HepG2 (cell line): ENCODE measurements at regions not wholly inside any gene's neighbourhood (a gene's known extent, or its start where the extent isn't known, plus 50 kb on each side); places are given as distances from the start of the nearest gene placed in this dataset.

Source experiments
- DDIT3 ChIP-seq: sonication (generic); formaldehyde crosslinking; IDR thresholded peaks from 2 replicates; pipeline ENCODE4 v1.4.0; 2020; ENCODE audit warnings: mild to moderate bottlenecking, missing genetic modification reagents
- ZNF430 ChIP-seq: sonication (generic); formaldehyde crosslinking; IDR thresholded peaks from 2 replicates; pipeline ENCODE4 v1.9.0; 2021; ENCODE audit warnings: mild to moderate bottlenecking, missing genetic modification reagents
- ZNF629 ChIP-seq: sonication (generic); formaldehyde crosslinking; conservative IDR thresholded peaks from 2 replicates; pipeline ENCODE4 v1.5.0; 2020; ENCODE audit warnings: missing genetic modification reagents
- ZXDC ChIP-seq: sonication (generic); formaldehyde crosslinking; IDR thresholded peaks from 2 replicates; pipeline ENCODE4 v1.5.0; 2020; ENCODE audit warnings: mild to moderate bottlenecking, missing genetic modification reagents
- TF ChIP-seq, protein P1 (sequence below): sonication (generic); formaldehyde crosslinking; IDR thresholded peaks from 2 replicates; pipeline ENCODE4 v1.5.1; 2020; ENCODE audit warnings: mild to moderate bottlenecking, missing genetic modification reagents, borderline replicate concordance
- TF ChIP-seq, protein P2 (sequence below): fragments of 450-650 bp; IDR thresholded peaks from 2 replicates; pipeline ENCODE4 v1.6.1; 2017; ENCODE audit warnings: mild to moderate bottlenecking

DNA sequence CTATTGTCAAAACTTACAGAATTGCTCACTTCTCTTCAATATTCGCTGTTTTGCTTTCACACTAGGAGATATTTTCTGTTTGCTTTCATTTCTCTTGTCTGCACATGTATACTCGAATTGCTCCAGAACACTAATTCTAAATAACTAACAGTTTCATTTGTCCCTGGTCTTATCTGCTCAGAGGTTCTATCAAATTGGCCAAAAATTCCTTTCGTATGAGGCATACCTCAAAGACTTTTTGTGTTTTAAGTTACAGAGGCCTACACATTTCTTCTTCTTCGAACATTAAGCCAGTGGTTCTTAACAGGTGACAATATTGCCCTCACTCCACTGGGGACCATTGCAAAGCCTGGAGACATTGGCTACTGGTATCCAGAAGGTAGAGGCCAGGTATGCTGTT lies 1314.6 kb downstream of the EFNB2 start (continued):
- TF ChIP-seq, protein P1, sequence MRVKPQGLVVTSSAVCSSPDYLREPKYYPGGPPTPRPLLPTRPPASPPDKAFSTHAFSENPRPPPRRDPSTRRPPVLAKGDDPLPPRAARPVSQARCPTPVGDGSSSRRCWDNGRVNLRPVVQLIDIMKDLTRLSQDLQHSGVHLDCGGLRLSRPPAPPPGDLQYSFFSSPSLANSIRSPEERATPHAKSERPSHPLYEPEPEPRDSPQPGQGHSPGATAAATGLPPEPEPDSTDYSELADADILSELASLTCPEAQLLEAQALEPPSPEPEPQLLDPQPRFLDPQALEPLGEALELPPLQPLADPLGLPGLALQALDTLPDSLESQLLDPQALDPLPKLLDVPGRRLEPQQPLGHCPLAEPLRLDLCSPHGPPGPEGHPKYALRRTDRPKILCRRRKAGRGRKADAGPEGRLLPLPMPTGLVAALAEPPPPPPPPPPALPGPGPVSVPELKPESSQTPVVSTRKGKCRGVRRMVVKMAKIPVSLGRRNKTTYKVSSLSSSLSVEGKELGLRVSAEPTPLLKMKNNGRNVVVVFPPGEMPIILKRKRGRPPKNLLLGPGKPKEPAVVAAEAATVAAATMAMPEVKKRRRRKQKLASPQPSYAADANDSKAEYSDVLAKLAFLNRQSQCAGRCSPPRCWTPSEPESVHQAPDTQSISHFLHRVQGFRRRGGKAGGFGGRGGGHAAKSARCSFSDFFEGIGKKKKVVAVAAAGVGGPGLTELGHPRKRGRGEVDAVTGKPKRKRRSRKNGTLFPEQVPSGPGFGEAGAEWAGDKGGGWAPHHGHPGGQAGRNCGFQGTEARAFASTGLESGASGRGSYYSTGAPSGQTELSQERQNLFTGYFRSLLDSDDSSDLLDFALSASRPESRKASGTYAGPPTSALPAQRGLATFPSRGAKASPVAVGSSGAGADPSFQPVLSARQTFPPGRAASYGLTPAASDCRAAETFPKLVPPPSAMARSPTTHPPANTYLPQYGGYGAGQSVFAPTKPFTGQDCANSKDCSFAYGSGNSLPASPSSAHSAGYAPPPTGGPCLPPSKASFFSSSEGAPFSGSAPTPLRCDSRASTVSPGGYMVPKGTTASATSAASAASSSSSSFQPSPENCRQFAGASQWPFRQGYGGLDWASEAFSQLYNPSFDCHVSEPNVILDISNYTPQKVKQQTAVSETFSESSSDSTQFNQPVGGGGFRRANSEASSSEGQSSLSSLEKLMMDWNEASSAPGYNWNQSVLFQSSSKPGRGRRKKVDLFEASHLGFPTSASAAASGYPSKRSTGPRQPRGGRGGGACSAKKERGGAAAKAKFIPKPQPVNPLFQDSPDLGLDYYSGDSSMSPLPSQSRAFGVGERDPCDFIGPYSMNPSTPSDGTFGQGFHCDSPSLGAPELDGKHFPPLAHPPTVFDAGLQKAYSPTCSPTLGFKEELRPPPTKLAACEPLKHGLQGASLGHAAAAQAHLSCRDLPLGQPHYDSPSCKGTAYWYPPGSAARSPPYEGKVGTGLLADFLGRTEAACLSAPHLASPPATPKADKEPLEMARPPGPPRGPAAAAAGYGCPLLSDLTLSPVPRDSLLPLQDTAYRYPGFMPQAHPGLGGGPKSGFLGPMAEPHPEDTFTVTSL (CRISPR knock-in tag), result no peak
- TF ChIP-seq ZNF430 (CRISPR knock-in tag) (no peak), ZXDC (CRISPR knock-in tag) (no peak), ZNF629 (CRISPR knock-in tag) (no peak), DDIT3 (CRISPR knock-in tag) (no peak)
- TF ChIP-seq, protein P2, sequence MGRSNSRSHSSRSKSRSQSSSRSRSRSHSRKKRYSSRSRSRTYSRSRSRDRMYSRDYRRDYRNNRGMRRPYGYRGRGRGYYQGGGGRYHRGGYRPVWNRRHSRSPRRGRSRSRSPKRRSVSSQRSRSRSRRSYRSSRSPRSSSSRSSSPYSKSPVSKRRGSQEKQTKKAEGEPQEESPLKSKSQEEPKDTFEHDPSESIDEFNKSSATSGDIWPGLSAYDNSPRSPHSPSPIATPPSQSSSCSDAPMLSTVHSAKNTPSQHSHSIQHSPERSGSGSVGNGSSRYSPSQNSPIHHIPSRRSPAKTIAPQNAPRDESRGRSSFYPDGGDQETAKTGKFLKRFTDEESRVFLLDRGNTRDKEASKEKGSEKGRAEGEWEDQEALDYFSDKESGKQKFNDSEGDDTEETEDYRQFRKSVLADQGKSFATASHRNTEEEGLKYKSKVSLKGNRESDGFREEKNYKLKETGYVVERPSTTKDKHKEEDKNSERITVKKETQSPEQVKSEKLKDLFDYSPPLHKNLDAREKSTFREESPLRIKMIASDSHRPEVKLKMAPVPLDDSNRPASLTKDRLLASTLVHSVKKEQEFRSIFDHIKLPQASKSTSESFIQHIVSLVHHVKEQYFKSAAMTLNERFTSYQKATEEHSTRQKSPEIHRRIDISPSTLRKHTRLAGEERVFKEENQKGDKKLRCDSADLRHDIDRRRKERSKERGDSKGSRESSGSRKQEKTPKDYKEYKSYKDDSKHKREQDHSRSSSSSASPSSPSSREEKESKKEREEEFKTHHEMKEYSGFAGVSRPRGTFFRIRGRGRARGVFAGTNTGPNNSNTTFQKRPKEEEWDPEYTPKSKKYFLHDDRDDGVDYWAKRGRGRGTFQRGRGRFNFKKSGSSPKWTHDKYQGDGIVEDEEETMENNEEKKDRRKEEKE, result no peak
